IMR-90 (cell line): ENCODE measurements at regions not wholly inside any gene's neighbourhood (a gene's known extent, or its start where the extent isn't known, plus 50 kb on each side); places are given as distances from the start of the nearest gene placed in this dataset.

Experiments
- ATAC-seq: fragments of 200-7000 bp; cut with Tn5 transposase; 2 replicates; pipeline ENCODE4 v1.9.1; 2020; ENCODE audit warnings: low read depth, mild to moderate bottlenecking, moderate library complexity
- BruUV-seq: library from RNA; stranded (reverse); fragments of 400-500 nt; replicated peaks from 2 replicates; lab custom pipeline; 2021; lab: Mats Ljungman, UMichigan
- CTCF ChIA-PET: fragments of 300-600 bp; formaldehyde crosslinking; extraction: SDS; loops from one replicate; lab custom pipeline; 2021; ENCODE audit warnings: antibody characterized with exemption; lab: Yijun Ruan, JAX
- POLR2A ChIA-PET: fragments of 300-600 bp; sonication (Branson Sonifier 250); formaldehyde crosslinking; loops from one replicate; lab custom pipeline; 2022; ENCODE audit warnings: antibody characterized with exemption; ENCODE audit not compliant: unreplicated experiment; lab: Charles Lee
- DNase-seq: peaks from one replicate; pipeline ENCODE4 v3.0.0; 2013
- H2AFZ ChIP-seq: replicated peaks from 2 replicates; pipeline ENCODE3; 2013; ENCODE audit warnings: low read length, mild to moderate bottlenecking; ENCODE audit not compliant: poor library complexity
- H2AK5ac ChIP-seq: 2 replicates; pipeline ENCODE4 v1.6.1; 2013; ENCODE audit warnings: low read depth, low read length, inconsistent platforms
- H2AK9ac ChIP-seq: replicated peaks from 2 replicates; pipeline ENCODE3; 2013; ENCODE audit warnings: mild to moderate bottlenecking, low read depth, low read length, moderate library complexity; ENCODE audit not compliant: poor library complexity
- H2BK120ac ChIP-seq: 2 replicates; pipeline ENCODE4 v1.6.1; 2013; ENCODE audit warnings: low read depth, low read length, inconsistent platforms
- H2BK15ac ChIP-seq: 3 replicates; pipeline ENCODE4 v1.6.1; 2013; ENCODE audit warnings: low read depth, low read length, inconsistent platforms
- H2BK20ac ChIP-seq: 2 replicates; pipeline ENCODE4 v1.6.1; 2013; ENCODE audit warnings: low read depth, mild to moderate bottlenecking, inconsistent platforms, low read length, moderate library complexity
- H2BK5ac ChIP-seq: 2 replicates; pipeline ENCODE4 v1.6.1; 2013; ENCODE audit warnings: mild to moderate bottlenecking, low read depth, low read length, inconsistent platforms; ENCODE audit not compliant: poor library complexity, severe bottlenecking
- H3K14ac ChIP-seq: replicated peaks from 2 replicates; pipeline ENCODE4 v1.6.1; 2013; ENCODE audit warnings: low read depth, low read length, inconsistent platforms
- H3K18ac ChIP-seq: 2 replicates; pipeline ENCODE4 v1.6.1; 2013; ENCODE audit warnings: low read depth, low read length, control low read depth
- H3K23ac ChIP-seq: 2 replicates; pipeline ENCODE4 v1.6.1; 2013; ENCODE audit warnings: low read depth, low read length, inconsistent platforms
- H3K27ac ChIP-seq: 2 replicates; pipeline ENCODE4 v1.5.1; 2013; ENCODE audit warnings: mild to moderate bottlenecking, control low read depth, low read length; ENCODE audit not compliant: insufficient read depth
- H3K27me3 ChIP-seq: 2 replicates; pipeline ENCODE4 v1.6.1; 2013; ENCODE audit warnings: low read length; ENCODE audit not compliant: control insufficient read depth, insufficient read depth
- H3K36me3 ChIP-seq: 2 replicates; pipeline ENCODE4 v1.6.1; 2013; ENCODE audit warnings: low read length, mixed read lengths; ENCODE audit not compliant: control insufficient read depth, insufficient read depth
- H3K4ac ChIP-seq: 2 replicates; pipeline ENCODE4 v1.6.1; 2013; ENCODE audit warnings: low read depth, low read length, inconsistent platforms
- H3K4me1 ChIP-seq: 2 replicates; pipeline ENCODE4 v1.6.1; 2013; ENCODE audit warnings: low read length, mixed read lengths; ENCODE audit not compliant: control insufficient read depth, insufficient read depth
- H3K4me2 ChIP-seq: 2 replicates; pipeline ENCODE4 v1.6.1; 2013; ENCODE audit warnings: low read depth, mild to moderate bottlenecking, control low read depth, low read length, moderate library complexity
- H3K4me3 ChIP-seq: 2 replicates; pipeline ENCODE4 v1.5.1; 2013; ENCODE audit warnings: low read depth, mild to moderate bottlenecking, control low read depth, low read length, moderate library complexity; ENCODE audit not compliant: insufficient read depth
- H3K56ac ChIP-seq: 2 replicates; pipeline ENCODE4 v1.6.1; 2013; ENCODE audit warnings: low read length, inconsistent platforms; ENCODE audit not compliant: insufficient read depth; ENCODE audit errors: extremely low read depth
- H3K79me1 ChIP-seq, 2 experiments: 2 replicates each; pipeline ENCODE4 v1.6.1; 2013; ENCODE audit warnings: low read length in 2 of 2, inconsistent platforms in 1 of 2, low read depth in 1 of 2
- H3K9ac ChIP-seq: 2 replicates; pipeline ENCODE4 v1.6.1; 2013; ENCODE audit warnings: low read depth, low read length, control low read depth
- H3K9me1 ChIP-seq: 2 replicates; pipeline ENCODE4 v1.6.1; 2013; ENCODE audit warnings: low read length, inconsistent platforms; ENCODE audit not compliant: insufficient read depth
- H3K9me3 ChIP-seq: 2 replicates; pipeline ENCODE4 v1.6.1; 2013; ENCODE audit warnings: low read length; ENCODE audit not compliant: control insufficient read depth, insufficient read depth
- H4K20me1 ChIP-seq: 2 replicates; pipeline ENCODE4 v1.6.1; 2013; ENCODE audit warnings: low read length, inconsistent platforms; ENCODE audit not compliant: insufficient read depth
- H4K5ac ChIP-seq: 2 replicates; pipeline ENCODE4 v1.6.1; 2013; ENCODE audit warnings: mild to moderate bottlenecking, low read depth, low read length, control low read depth
- H4K8ac ChIP-seq, 2 experiments: 2 replicates each; pipeline ENCODE4 v1.6.1; 2013; ENCODE audit warnings: low read depth in 2 of 2, low read length in 2 of 2, control low read depth in 1 of 2, inconsistent platforms in 1 of 2
- H4K91ac ChIP-seq: 2 replicates; pipeline ENCODE4 v1.6.1; 2013; ENCODE audit warnings: low read depth, low read length, inconsistent platforms; ENCODE audit not compliant: insufficient read depth
- BHLHE40 ChIP-seq: fragments of 150-350 bp; IDR thresholded peaks from 2 replicates; pipeline ENCODE4 v1.6.1; 2016; ENCODE audit warnings: mild to moderate bottlenecking, low read depth, low read length
- CEBPB ChIP-seq: IDR thresholded peaks from 2 replicates; pipeline ENCODE4 v1.6.1; 2012; ENCODE audit warnings: low read depth, low read length, improper control_type of control experiment
- CHD1 ChIP-seq: IDR thresholded peaks from 2 replicates; pipeline ENCODE4 v1.6.1; 2012; ENCODE audit warnings: low read depth, low read length, improper control_type of control experiment
- CTCF ChIP-seq: conservative IDR thresholded peaks from 2 replicates; pipeline ENCODE4 v1.5.1; 2012; ENCODE audit warnings: mild to moderate bottlenecking, low read depth, low read length, improper control_type of control experiment
- ELK1 ChIP-seq: fragments of 150-350 bp; IDR thresholded peaks from 2 replicates; pipeline ENCODE4 v1.6.1; 2016; ENCODE audit warnings: low read depth, mild to moderate bottlenecking, low read length, moderate library complexity, borderline replicate concordance
- FOS ChIP-seq: fragments of 150-350 bp; IDR thresholded peaks from 2 replicates; pipeline ENCODE4 v1.6.1; 2016; ENCODE audit warnings: low read depth, low read length
- MAFK ChIP-seq: IDR thresholded peaks from 2 replicates; pipeline ENCODE4 v1.6.1; 2012; ENCODE audit warnings: low read depth, low read length, improper control_type of control experiment
- MAZ ChIP-seq: IDR thresholded peaks from 2 replicates; pipeline ENCODE4 v1.6.1; 2012; ENCODE audit warnings: low read depth, mild to moderate bottlenecking, low read length, improper control_type of control experiment, moderate library complexity, borderline replicate concordance
- MXI1 ChIP-seq: IDR thresholded peaks from 2 replicates; pipeline ENCODE4 v1.6.1; 2012; ENCODE audit warnings: low read depth, mild to moderate bottlenecking, low read length, moderate library complexity, borderline replicate concordance
- NFE2L2 ChIP-seq: fragments of 150-350 bp; IDR thresholded peaks from 2 replicates; pipeline ENCODE4 v1.6.1; 2016; ENCODE audit warnings: low read depth, mild to moderate bottlenecking, low read length
- POLR2A ChIP-seq: IDR thresholded peaks from 2 replicates; pipeline ENCODE4 v1.6.1; 2012; ENCODE audit warnings: mild to moderate bottlenecking, low read depth, low read length
- RAD21 ChIP-seq: IDR thresholded peaks from 2 replicates; pipeline ENCODE4 v1.6.1; 2012; ENCODE audit warnings: low read length, improper control_type of control experiment
- RCOR1 ChIP-seq: IDR thresholded peaks from 2 replicates; pipeline ENCODE4 v1.6.1; 2012; ENCODE audit warnings: mild to moderate bottlenecking, low read length, improper control_type of control experiment; ENCODE audit not compliant: insufficient replicate concordance
- RFX5 ChIP-seq: IDR thresholded peaks from 2 replicates; pipeline ENCODE4 v1.8.0; 2012; ENCODE audit warnings: low read depth, mild to moderate bottlenecking, low read length, moderate library complexity
- SMC3 ChIP-seq: fragments of 150-350 bp; IDR thresholded peaks from 2 replicates; pipeline ENCODE4 v1.6.1; 2016; ENCODE audit warnings: low read depth, mild to moderate bottlenecking, antibody characterized with exemption, low read length, moderate library complexity
- USF2 ChIP-seq: fragments of 150-350 bp; IDR thresholded peaks from 2 replicates; pipeline ENCODE4 v1.6.1; 2017; ENCODE audit warnings: mild to moderate bottlenecking, antibody characterized with exemption, low read length, low read depth
- WGBS, 2 experiments: methylation state at CpG; one replicate each; pipeline versions ENCODE4 v1.1.5 to v1.1.7; 2013; ENCODE audit warnings: missing lambda C conversion rate in 2 of 2; ENCODE audit not compliant: insufficient read length in 1 of 2; ENCODE audit errors: extremely low coverage in 2 of 2; 5-methylcytosine and 5-hydroxymethylcytosine counted together
- dilution Hi-C: fragments of 300-500 bp; cut with HindIII; formaldehyde crosslinking; loops from one replicate; pipeline ENCODE4 v1.14.3; 2018; ENCODE audit warnings: low sequenced_read_pairs; ENCODE audit not compliant: unreplicated experiment
- in situ Hi-C: fragments of 300-500 bp; cut with MboI; formaldehyde crosslinking; loops from 3 replicates; pipeline ENCODE4 v1.14.3; 2019; ENCODE audit warnings: low sequenced_read_pairs, inconsistent platforms, mixed read lengths
- intact Hi-C: fragments of 100-400 bp; cut with micrococcal nuclease; formaldehyde crosslinking; loops from 2 replicates; pipeline ENCODE4 v1.10.0; 2022

GRCh38 chr1:104408268-104408667 lies 658.6 kb downstream of the AMY1C start:
- Histone ChIP-seq H3K27me3 (no peaks in the 10 kb centered on the region), H3K14ac (no peak overlapping the region), H3K4me2 (no peak overlapping the region), H4K5ac (no peak overlapping the region), H2AFZ (no peak overlapping the region), H4K8ac (no peak overlapping the region), H3K79me1 (no peaks in the 10 kb centered on the region), H3K4me1 (no peaks in the 10 kb centered on the region), H2AK5ac (no peak overlapping the region), H2BK20ac (no peak overlapping the region), H3K9me3 (peaks cover 4% of the 10 kb centered on the region; the same call in 1 of the 2 replicates), H3K9ac (no peak overlapping the region), H2BK5ac (no peak overlapping the region), H4K91ac (no peak overlapping the region), H3K4ac (no peak overlapping the region), H3K9me1 (no peaks in the 10 kb centered on the region), H3K27ac (no peak overlapping the region), H3K56ac (no peak overlapping the region), H4K20me1 (no peaks in the 10 kb centered on the region), H3K18ac (no peak overlapping the region), H2BK15ac (no peak overlapping the region), H3K4me3 (no peak overlapping the region), H2AK9ac (no peak overlapping the region), H3K23ac (no peak overlapping the region), H2BK120ac (no peak overlapping the region), H3K36me3 (no peaks in the 10 kb centered on the region)
- in situ Hi-C loops (no loop called here), dilution Hi-C loops (no loop called here), intact Hi-C loops (no loop called here)
- TF ChIP-seq CHD1 (no peak), POLR2A (no peak), NFE2L2 (no peak), SMC3 (no peak), MAFK (no peak), RAD21 (no peak), MXI1 (no peak), RFX5 (no peak), CTCF (no peak), FOS (no peak), CEBPB (no peak), USF2 (no peak), RCOR1 (no peak), BHLHE40 (no peak), MAZ (no peak), ELK1 (no peak)
- POLR2A ChIA-PET: no interaction called here
- BruUV-seq: no TSS peak
- DNase-seq (no peak), ATAC-seq (no peak)
- no CpG with 5 or more reads among the region's 8 CpGs for WGBS, 2 experiments
- CTCF ChIA-PET: no interaction called here
